GM13976 (cell line): ENCODE measurements at regions not wholly inside any gene's neighbourhood (a gene's known extent, or its start where the extent isn't known, plus 50 kb on each side); places are given as distances from the start of the nearest gene placed in this dataset.

ENCODE experiments used
- DNase-seq: peaks from one replicate; pipeline ENCODE4 v3.0.0; 2012; ENCODE audit warnings: low spot score
- in situ Hi-C: fragments of 300-500 bp; cut with MboI; formaldehyde crosslinking; loops from one replicate; pipeline ENCODE4 v1.12.0; 2022; ENCODE audit warnings: low sequenced_read_pairs, mixed read lengths, inconsistent platforms; ENCODE audit not compliant: unreplicated experiment
- TF ChIP-seq, protein P1 (sequence below): IDR thresholded peaks from 2 replicates; pipeline ENCODE4 v1.5.1; 2012; ENCODE audit warnings: borderline replicate concordance, mild to moderate bottlenecking; ENCODE audit not compliant: insufficient read depth; ENCODE audit errors: extremely low read depth, missing control alignments, control extremely low read depth

DNA sequence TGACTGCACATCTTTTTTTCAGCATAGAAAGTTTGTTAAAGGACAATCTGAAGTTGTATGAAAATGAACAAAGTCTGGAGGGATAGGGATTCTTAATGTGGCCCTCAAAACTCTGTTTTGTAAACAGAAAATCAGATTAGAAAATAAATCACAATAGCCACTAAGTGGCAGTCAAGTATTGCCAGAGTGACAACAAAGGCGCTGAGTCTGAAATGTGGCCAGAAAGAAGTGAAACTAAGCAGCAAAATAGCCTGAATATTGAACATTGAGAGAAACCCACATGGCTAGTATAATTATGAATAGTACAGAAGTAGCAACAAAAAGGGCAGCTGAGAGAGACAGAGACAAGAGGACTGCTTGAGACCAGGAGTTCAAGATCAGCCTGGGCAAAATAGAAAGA lies 81.1 kb upstream of the CT45A1 start:
- DNase-seq, result peak; percentile 26
- in situ Hi-C loops, result no loop called here
- TF ChIP-seq, protein P1, sequence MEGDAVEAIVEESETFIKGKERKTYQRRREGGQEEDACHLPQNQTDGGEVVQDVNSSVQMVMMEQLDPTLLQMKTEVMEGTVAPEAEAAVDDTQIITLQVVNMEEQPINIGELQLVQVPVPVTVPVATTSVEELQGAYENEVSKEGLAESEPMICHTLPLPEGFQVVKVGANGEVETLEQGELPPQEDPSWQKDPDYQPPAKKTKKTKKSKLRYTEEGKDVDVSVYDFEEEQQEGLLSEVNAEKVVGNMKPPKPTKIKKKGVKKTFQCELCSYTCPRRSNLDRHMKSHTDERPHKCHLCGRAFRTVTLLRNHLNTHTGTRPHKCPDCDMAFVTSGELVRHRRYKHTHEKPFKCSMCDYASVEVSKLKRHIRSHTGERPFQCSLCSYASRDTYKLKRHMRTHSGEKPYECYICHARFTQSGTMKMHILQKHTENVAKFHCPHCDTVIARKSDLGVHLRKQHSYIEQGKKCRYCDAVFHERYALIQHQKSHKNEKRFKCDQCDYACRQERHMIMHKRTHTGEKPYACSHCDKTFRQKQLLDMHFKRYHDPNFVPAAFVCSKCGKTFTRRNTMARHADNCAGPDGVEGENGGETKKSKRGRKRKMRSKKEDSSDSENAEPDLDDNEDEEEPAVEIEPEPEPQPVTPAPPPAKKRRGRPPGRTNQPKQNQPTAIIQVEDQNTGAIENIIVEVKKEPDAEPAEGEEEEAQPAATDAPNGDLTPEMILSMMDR, result peak; percentile 33

DNA sequence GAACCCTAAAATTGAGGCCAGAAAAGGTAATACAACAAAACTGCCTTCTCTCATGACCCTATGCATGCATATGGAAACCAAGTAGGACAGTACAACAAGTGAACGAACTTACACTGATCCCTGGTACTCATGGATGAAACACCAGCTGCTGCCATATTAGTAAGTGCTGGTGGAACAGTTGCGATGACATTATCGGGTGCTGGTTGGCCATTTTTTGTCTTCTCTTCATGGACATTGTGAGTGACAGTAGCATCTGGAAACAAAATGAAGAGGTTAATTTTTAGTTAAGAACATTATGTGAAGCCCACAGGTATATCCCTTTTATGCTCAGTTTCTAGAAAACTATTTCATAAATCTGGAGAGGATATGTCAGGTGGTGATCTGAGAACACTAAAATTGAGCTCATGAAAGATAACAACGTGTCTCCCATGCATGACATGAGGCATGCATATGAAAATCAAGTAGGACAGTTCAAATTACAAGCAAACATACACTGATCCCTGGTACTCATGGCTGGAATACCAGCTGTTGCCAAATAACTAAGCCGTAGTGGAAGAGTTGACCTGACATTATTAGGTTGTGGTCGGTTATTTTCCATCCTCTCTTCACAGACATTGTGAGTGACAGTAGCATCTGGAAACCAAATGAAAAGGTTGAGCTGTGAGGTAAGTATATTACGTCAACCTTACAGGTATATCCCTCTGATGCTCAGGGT lies 74.2 kb upstream of the CT45A1 start:
- in situ Hi-C loops, result no loop called here
- no peak for DNase-seq
- TF ChIP-seq, protein P1, result no peak

DNA sequence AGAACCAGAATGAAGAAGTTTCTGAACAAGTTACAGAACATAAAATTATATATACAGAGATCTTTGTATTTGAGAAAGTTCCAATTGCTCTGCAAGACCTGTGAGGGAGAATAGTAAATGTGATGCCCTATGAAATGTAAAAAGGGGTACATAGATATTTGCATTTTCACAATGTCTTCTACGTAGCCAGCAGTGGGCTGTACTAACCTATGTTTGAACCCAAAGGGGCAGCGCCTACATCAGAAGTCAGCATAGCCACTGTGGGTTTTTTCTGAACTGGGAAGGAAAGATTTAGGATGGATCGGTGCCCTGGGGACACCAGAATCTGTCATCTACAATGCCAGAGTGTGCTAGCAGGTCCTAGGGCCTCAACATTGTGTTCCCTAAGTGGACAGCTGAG lies 69.5 kb upstream of the CT45A1 start:
- no peak for DNase-seq
- in situ Hi-C loops, result no loop called here
- TF ChIP-seq, protein P1, result no peak

DNA sequence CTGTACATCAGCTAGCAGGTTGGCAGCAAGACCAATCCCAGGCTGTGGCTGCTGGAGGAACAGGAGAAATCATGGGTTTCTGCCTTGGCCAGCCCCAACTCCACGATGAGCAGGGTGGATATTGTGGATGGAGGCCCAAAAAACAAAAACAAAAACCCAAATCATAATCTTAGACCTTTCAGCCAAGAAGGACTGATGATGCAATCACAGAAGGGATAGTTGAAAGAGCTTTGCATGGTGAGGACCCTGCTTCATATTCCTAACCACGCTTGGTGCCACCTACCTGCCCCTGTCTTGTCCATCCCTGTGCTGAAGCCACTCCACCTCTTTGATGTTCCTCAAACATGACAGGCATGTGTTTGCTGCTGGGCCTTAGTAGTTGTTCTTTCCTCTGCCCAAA lies 68.8 kb upstream of the CT45A1 start:
- no peak for DNase-seq
- TF ChIP-seq, protein P1, result no peak
- in situ Hi-C loops, result no loop called here

DNA sequence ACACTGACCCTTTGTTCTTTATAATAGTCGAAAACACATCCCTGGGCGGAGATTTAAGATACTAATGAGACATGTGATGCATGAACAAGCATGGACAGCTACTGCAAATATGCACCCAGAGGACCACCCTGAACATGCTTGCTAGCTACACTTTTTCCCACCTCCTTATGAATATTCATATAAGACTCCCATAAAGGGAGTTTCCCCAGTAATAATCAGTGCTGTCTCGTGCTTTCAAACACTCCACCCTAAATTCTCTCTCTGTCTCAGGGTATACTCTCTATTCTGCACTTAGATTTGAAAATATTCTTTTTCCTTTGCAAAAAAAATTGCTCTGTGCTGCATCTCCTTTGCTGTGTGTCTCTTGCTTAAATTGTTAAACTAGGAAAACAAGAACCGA lies 64.4 kb upstream of the CT45A1 start:
- DNase-seq, result no peak
- TF ChIP-seq, protein P1, result no peak
- in situ Hi-C loops, result no loop called here

DNA sequence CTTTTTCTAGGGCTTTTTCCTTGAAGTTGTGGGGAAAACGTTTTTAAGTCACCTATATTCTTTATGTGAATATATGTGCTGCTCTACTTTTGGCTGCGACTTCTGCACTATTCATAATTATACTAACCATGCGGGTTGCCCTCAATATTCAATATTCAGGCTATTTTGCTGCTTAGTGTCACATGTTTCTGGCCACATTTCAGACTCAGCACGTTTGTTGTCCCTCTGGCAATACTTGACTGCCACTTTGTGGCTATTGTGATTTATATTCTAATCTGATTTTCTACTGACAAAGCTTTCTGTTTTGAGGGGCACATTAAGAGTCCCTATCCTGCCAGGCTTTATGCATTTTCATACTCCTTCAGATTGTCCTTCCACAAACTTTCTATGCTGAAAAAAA lies 63.9 kb upstream of the CT45A1 start:
- in situ Hi-C loops, result no loop called here
- TF ChIP-seq, protein P1, result no peak
- DNase-seq, result no peak

DNA sequence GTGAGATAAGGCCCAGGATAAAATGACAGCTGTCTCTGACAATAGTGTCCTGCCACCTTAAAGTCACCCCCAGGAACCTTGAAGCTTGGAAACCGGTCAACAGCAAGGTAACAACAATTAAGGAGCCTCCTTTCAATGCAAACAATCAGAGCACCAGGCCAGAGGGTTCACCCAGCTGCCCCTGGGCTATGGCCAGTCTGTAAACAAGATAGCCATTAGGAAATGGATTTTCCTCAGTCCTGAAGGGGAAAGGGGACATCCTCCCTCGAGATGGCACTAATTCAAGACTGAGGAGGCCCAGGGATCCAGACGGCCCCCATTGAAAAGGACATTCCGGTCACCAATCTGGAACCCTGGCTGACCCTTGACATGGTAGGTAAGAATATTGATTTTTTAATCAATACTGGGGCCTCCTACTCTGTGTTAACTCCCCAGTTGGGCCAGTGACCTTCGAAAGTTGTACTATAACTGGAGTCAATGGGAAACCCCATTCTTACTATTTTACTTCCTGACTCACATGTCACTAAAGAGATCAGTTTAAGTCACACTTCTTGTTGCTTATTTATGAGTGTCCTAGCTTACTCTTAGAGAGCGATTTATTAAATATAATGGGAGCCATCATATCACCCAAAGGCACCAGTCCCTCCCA lies 61.7 kb upstream of the CT45A1 start:
- in situ Hi-C loops, result no loop called here

More for the DNA sequence above, 61.7 kb upstream of the CT45A1 start:
- TF ChIP-seq, protein P1, result no peak
- DNase-seq, result peak; percentile 3
